IMR-90 (cell line): ENCODE measurements at regions not wholly inside any gene's neighbourhood (a gene's known extent, or its start where the extent isn't known, plus 50 kb on each side); places are given as distances from the start of the nearest gene placed in this dataset.

Experiments used
- ATAC-seq: fragments of 200-7000 bp; cut with Tn5 transposase; 2 replicates; pipeline ENCODE4 v1.9.1; 2020; ENCODE audit warnings: low read depth, mild to moderate bottlenecking, moderate library complexity
- BruUV-seq: library from RNA; stranded (reverse); fragments of 400-500 nt; replicated peaks from 2 replicates; lab custom pipeline; 2021; lab: Mats Ljungman, UMichigan
- CTCF ChIA-PET: fragments of 300-600 bp; formaldehyde crosslinking; extraction: SDS; loops from one replicate; lab custom pipeline; 2021; ENCODE audit warnings: antibody characterized with exemption; lab: Yijun Ruan, JAX
- POLR2A ChIA-PET: fragments of 300-600 bp; sonication (Branson Sonifier 250); formaldehyde crosslinking; loops from one replicate; lab custom pipeline; 2022; ENCODE audit warnings: antibody characterized with exemption; ENCODE audit not compliant: unreplicated experiment; lab: Charles Lee
- DNase-seq: peaks from one replicate; pipeline ENCODE4 v3.0.0; 2013
- H2AFZ ChIP-seq: replicated peaks from 2 replicates; pipeline ENCODE3; 2013; ENCODE audit warnings: low read length, mild to moderate bottlenecking; ENCODE audit not compliant: poor library complexity
- H2AK5ac ChIP-seq: 2 replicates; pipeline ENCODE4 v1.6.1; 2013; ENCODE audit warnings: low read depth, low read length, inconsistent platforms
- H2AK9ac ChIP-seq: replicated peaks from 2 replicates; pipeline ENCODE3; 2013; ENCODE audit warnings: mild to moderate bottlenecking, low read depth, low read length, moderate library complexity; ENCODE audit not compliant: poor library complexity
- H2BK120ac ChIP-seq: 2 replicates; pipeline ENCODE4 v1.6.1; 2013; ENCODE audit warnings: low read depth, low read length, inconsistent platforms
- H2BK15ac ChIP-seq: 3 replicates; pipeline ENCODE4 v1.6.1; 2013; ENCODE audit warnings: low read depth, low read length, inconsistent platforms
- H2BK20ac ChIP-seq: 2 replicates; pipeline ENCODE4 v1.6.1; 2013; ENCODE audit warnings: low read depth, mild to moderate bottlenecking, inconsistent platforms, low read length, moderate library complexity
- H2BK5ac ChIP-seq: 2 replicates; pipeline ENCODE4 v1.6.1; 2013; ENCODE audit warnings: mild to moderate bottlenecking, low read depth, low read length, inconsistent platforms; ENCODE audit not compliant: poor library complexity, severe bottlenecking
- H3K14ac ChIP-seq: replicated peaks from 2 replicates; pipeline ENCODE4 v1.6.1; 2013; ENCODE audit warnings: low read depth, low read length, inconsistent platforms
- H3K18ac ChIP-seq: 2 replicates; pipeline ENCODE4 v1.6.1; 2013; ENCODE audit warnings: low read depth, low read length, control low read depth
- H3K23ac ChIP-seq: 2 replicates; pipeline ENCODE4 v1.6.1; 2013; ENCODE audit warnings: low read depth, low read length, inconsistent platforms
- H3K27ac ChIP-seq: 2 replicates; pipeline ENCODE4 v1.5.1; 2013; ENCODE audit warnings: mild to moderate bottlenecking, control low read depth, low read length; ENCODE audit not compliant: insufficient read depth
- H3K27me3 ChIP-seq: 2 replicates; pipeline ENCODE4 v1.6.1; 2013; ENCODE audit warnings: low read length; ENCODE audit not compliant: control insufficient read depth, insufficient read depth
- H3K36me3 ChIP-seq: 2 replicates; pipeline ENCODE4 v1.6.1; 2013; ENCODE audit warnings: low read length, mixed read lengths; ENCODE audit not compliant: control insufficient read depth, insufficient read depth
- H3K4ac ChIP-seq: 2 replicates; pipeline ENCODE4 v1.6.1; 2013; ENCODE audit warnings: low read depth, low read length, inconsistent platforms
- H3K4me1 ChIP-seq: 2 replicates; pipeline ENCODE4 v1.6.1; 2013; ENCODE audit warnings: low read length, mixed read lengths; ENCODE audit not compliant: control insufficient read depth, insufficient read depth
- H3K4me2 ChIP-seq: 2 replicates; pipeline ENCODE4 v1.6.1; 2013; ENCODE audit warnings: low read depth, mild to moderate bottlenecking, control low read depth, low read length, moderate library complexity
- H3K4me3 ChIP-seq: 2 replicates; pipeline ENCODE4 v1.5.1; 2013; ENCODE audit warnings: low read depth, mild to moderate bottlenecking, control low read depth, low read length, moderate library complexity; ENCODE audit not compliant: insufficient read depth
- H3K56ac ChIP-seq: 2 replicates; pipeline ENCODE4 v1.6.1; 2013; ENCODE audit warnings: low read length, inconsistent platforms; ENCODE audit not compliant: insufficient read depth; ENCODE audit errors: extremely low read depth
- H3K79me1 ChIP-seq, 2 experiments: 2 replicates each; pipeline ENCODE4 v1.6.1; 2013; ENCODE audit warnings: low read length in 2 of 2, inconsistent platforms in 1 of 2, low read depth in 1 of 2
- H3K9ac ChIP-seq: 2 replicates; pipeline ENCODE4 v1.6.1; 2013; ENCODE audit warnings: low read depth, low read length, control low read depth
- H3K9me1 ChIP-seq: 2 replicates; pipeline ENCODE4 v1.6.1; 2013; ENCODE audit warnings: low read length, inconsistent platforms; ENCODE audit not compliant: insufficient read depth
- H3K9me3 ChIP-seq: 2 replicates; pipeline ENCODE4 v1.6.1; 2013; ENCODE audit warnings: low read length; ENCODE audit not compliant: control insufficient read depth, insufficient read depth
- H4K20me1 ChIP-seq: 2 replicates; pipeline ENCODE4 v1.6.1; 2013; ENCODE audit warnings: low read length, inconsistent platforms; ENCODE audit not compliant: insufficient read depth
- H4K5ac ChIP-seq: 2 replicates; pipeline ENCODE4 v1.6.1; 2013; ENCODE audit warnings: mild to moderate bottlenecking, low read depth, low read length, control low read depth
- H4K8ac ChIP-seq, 2 experiments: 2 replicates each; pipeline ENCODE4 v1.6.1; 2013; ENCODE audit warnings: low read depth in 2 of 2, low read length in 2 of 2, control low read depth in 1 of 2, inconsistent platforms in 1 of 2
- H4K91ac ChIP-seq: 2 replicates; pipeline ENCODE4 v1.6.1; 2013; ENCODE audit warnings: low read depth, low read length, inconsistent platforms; ENCODE audit not compliant: insufficient read depth
- BHLHE40 ChIP-seq: fragments of 150-350 bp; IDR thresholded peaks from 2 replicates; pipeline ENCODE4 v1.6.1; 2016; ENCODE audit warnings: mild to moderate bottlenecking, low read depth, low read length
- CEBPB ChIP-seq: IDR thresholded peaks from 2 replicates; pipeline ENCODE4 v1.6.1; 2012; ENCODE audit warnings: low read depth, low read length, improper control_type of control experiment
- CHD1 ChIP-seq: IDR thresholded peaks from 2 replicates; pipeline ENCODE4 v1.6.1; 2012; ENCODE audit warnings: low read depth, low read length, improper control_type of control experiment
- ELK1 ChIP-seq: fragments of 150-350 bp; IDR thresholded peaks from 2 replicates; pipeline ENCODE4 v1.6.1; 2016; ENCODE audit warnings: low read depth, mild to moderate bottlenecking, low read length, moderate library complexity, borderline replicate concordance
- FOS ChIP-seq: fragments of 150-350 bp; IDR thresholded peaks from 2 replicates; pipeline ENCODE4 v1.6.1; 2016; ENCODE audit warnings: low read depth, low read length
- MAFK ChIP-seq: IDR thresholded peaks from 2 replicates; pipeline ENCODE4 v1.6.1; 2012; ENCODE audit warnings: low read depth, low read length, improper control_type of control experiment
- MAZ ChIP-seq: IDR thresholded peaks from 2 replicates; pipeline ENCODE4 v1.6.1; 2012; ENCODE audit warnings: low read depth, mild to moderate bottlenecking, low read length, improper control_type of control experiment, moderate library complexity, borderline replicate concordance
- MXI1 ChIP-seq: IDR thresholded peaks from 2 replicates; pipeline ENCODE4 v1.6.1; 2012; ENCODE audit warnings: low read depth, mild to moderate bottlenecking, low read length, moderate library complexity, borderline replicate concordance
- NFE2L2 ChIP-seq: fragments of 150-350 bp; IDR thresholded peaks from 2 replicates; pipeline ENCODE4 v1.6.1; 2016; ENCODE audit warnings: low read depth, mild to moderate bottlenecking, low read length
- POLR2A ChIP-seq: IDR thresholded peaks from 2 replicates; pipeline ENCODE4 v1.6.1; 2012; ENCODE audit warnings: mild to moderate bottlenecking, low read depth, low read length
- RAD21 ChIP-seq: IDR thresholded peaks from 2 replicates; pipeline ENCODE4 v1.6.1; 2012; ENCODE audit warnings: low read length, improper control_type of control experiment
- RCOR1 ChIP-seq: IDR thresholded peaks from 2 replicates; pipeline ENCODE4 v1.6.1; 2012; ENCODE audit warnings: mild to moderate bottlenecking, low read length, improper control_type of control experiment; ENCODE audit not compliant: insufficient replicate concordance
- RFX5 ChIP-seq: IDR thresholded peaks from 2 replicates; pipeline ENCODE4 v1.8.0; 2012; ENCODE audit warnings: low read depth, mild to moderate bottlenecking, low read length, moderate library complexity
- SMC3 ChIP-seq: fragments of 150-350 bp; IDR thresholded peaks from 2 replicates; pipeline ENCODE4 v1.6.1; 2016; ENCODE audit warnings: low read depth, mild to moderate bottlenecking, antibody characterized with exemption, low read length, moderate library complexity
- WGBS, 2 experiments: methylation state at CpG; one replicate each; pipeline versions ENCODE4 v1.1.5 to v1.1.7; 2013; ENCODE audit warnings: missing lambda C conversion rate in 2 of 2; ENCODE audit not compliant: insufficient read length in 1 of 2; ENCODE audit errors: extremely low coverage in 2 of 2; 5-methylcytosine and 5-hydroxymethylcytosine counted together
- dilution Hi-C: fragments of 300-500 bp; cut with HindIII; formaldehyde crosslinking; loops from one replicate; pipeline ENCODE4 v1.14.3; 2018; ENCODE audit warnings: low sequenced_read_pairs; ENCODE audit not compliant: unreplicated experiment
- in situ Hi-C: fragments of 300-500 bp; cut with MboI; formaldehyde crosslinking; loops from 3 replicates; pipeline ENCODE4 v1.14.3; 2019; ENCODE audit warnings: low sequenced_read_pairs, inconsistent platforms, mixed read lengths
- intact Hi-C: fragments of 100-400 bp; cut with micrococcal nuclease; formaldehyde crosslinking; loops from 2 replicates; pipeline ENCODE4 v1.10.0; 2022
- TF ChIP-seq, protein P1 (sequence below): conservative IDR thresholded peaks from 2 replicates; pipeline ENCODE4 v1.5.1; 2012; ENCODE audit warnings: mild to moderate bottlenecking, low read depth, low read length, improper control_type of control experiment
- TF ChIP-seq, protein P2 (sequence below): fragments of 150-350 bp; IDR thresholded peaks from 2 replicates; pipeline ENCODE4 v1.6.1; 2017; ENCODE audit warnings: mild to moderate bottlenecking, antibody characterized with exemption, low read length, low read depth

DNA sequence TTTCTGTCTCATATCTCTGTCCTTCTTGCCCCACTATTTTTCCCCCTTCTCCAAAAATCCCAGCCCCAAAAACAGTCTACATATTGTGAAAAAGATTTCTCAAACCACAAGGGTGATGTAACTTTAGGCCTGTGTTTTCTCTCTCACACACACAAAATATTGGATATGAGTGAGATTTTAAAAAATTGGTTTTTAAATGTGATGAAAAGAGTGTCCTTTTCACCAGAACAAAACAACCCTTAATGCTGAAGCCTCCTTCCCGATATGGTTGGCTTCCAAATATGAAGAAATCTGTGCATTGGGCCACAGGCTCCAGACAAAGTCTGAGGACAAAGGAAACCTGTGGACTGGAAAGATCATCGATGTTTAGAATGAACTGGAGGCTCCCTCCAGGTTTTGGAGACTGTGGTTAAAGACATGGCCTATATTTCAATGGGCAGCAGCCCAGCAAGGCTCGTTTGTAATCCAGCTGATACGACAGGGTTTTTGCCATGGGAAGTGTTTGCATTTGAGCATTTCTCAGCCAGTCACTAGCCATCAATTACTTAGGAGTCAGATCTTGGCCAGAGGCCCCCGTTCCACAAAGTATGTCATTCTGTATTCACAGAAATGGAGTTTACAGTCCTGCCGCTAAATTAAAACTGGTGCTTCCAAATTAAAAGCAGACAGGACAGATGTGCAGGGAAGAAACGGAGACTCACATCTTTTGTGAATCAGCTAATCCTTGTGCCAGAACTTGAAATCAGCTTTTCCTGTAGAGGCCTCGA, 546.3 kb downstream of the EBF1 start:
- Histone ChIP-seq H4K5ac (no peak overlapping the region), H3K4me1 (no peaks in the 10 kb centered on the region), H2BK5ac (no peak overlapping the region), H3K4me3 (no peak overlapping the region), H3K27me3 (no peaks in the 10 kb centered on the region), H3K18ac (no peak overlapping the region), H3K79me1 (no peaks in the 10 kb centered on the region), H3K9ac (no peak overlapping the region), H2AFZ (no peak overlapping the region), H2AK5ac (no peak overlapping the region), H3K36me3 (no peaks in the 10 kb centered on the region), H2BK120ac (no peak overlapping the region), H3K27ac (no peak overlapping the region), H3K9me3 (no peaks in the 10 kb centered on the region), H4K8ac (no peak overlapping the region), H4K91ac (no peak overlapping the region), H3K23ac (no peak overlapping the region), H3K14ac (no peak overlapping the region), H3K4ac (no peak overlapping the region), H2AK9ac (no peak overlapping the region), H2BK20ac (no peak overlapping the region), H3K56ac (no peak overlapping the region), H4K20me1 (no peaks in the 10 kb centered on the region), H2BK15ac (no peak overlapping the region), H3K4me2 (no peak overlapping the region), H3K9me1 (no peaks in the 10 kb centered on the region)
- dilution Hi-C loops (no loop called here), intact Hi-C loops (no loop called here), in situ Hi-C loops (no loop called here)
- WGBS, 2 experiments = 33% methylated on average over 1 of the region's 8 CpGs; no CpG with 5 or more reads in 1 of the 2 experiments
- DNase-seq (no peak), ATAC-seq (no peak)
- POLR2A ChIA-PET = no interaction called here
- no TSS peak for BruUV-seq
- TF ChIP-seq RAD21 (no peak), RFX5 (no peak), CHD1 (no peak), FOS (no peak), SMC3 (no peak), MAZ (no peak), RCOR1 (no peak), POLR2A (no peak), MAFK (no peak), MXI1 (no peak), ELK1 (no peak), CEBPB (no peak), BHLHE40 (no peak), NFE2L2 (no peak)
- TF ChIP-seq, protein P1, sequence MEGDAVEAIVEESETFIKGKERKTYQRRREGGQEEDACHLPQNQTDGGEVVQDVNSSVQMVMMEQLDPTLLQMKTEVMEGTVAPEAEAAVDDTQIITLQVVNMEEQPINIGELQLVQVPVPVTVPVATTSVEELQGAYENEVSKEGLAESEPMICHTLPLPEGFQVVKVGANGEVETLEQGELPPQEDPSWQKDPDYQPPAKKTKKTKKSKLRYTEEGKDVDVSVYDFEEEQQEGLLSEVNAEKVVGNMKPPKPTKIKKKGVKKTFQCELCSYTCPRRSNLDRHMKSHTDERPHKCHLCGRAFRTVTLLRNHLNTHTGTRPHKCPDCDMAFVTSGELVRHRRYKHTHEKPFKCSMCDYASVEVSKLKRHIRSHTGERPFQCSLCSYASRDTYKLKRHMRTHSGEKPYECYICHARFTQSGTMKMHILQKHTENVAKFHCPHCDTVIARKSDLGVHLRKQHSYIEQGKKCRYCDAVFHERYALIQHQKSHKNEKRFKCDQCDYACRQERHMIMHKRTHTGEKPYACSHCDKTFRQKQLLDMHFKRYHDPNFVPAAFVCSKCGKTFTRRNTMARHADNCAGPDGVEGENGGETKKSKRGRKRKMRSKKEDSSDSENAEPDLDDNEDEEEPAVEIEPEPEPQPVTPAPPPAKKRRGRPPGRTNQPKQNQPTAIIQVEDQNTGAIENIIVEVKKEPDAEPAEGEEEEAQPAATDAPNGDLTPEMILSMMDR = no peak
- TF ChIP-seq, protein P2, sequence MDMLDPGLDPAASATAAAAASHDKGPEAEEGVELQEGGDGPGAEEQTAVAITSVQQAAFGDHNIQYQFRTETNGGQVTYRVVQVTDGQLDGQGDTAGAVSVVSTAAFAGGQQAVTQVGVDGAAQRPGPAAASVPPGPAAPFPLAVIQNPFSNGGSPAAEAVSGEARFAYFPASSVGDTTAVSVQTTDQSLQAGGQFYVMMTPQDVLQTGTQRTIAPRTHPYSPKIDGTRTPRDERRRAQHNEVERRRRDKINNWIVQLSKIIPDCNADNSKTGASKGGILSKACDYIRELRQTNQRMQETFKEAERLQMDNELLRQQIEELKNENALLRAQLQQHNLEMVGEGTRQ = no peak
- CTCF ChIA-PET = no interaction called here
